PC-3 (cell line): ENCODE measurements at regions not wholly inside any gene's neighbourhood (a gene's known extent, or its start where the extent isn't known, plus 50 kb on each side); places are given as distances from the start of the nearest gene placed in this dataset.
A peak's percentile ranks its signal among the peaks of the same experiment; 100 is the strongest.

Source experiments
- ATAC-seq: fragments of 200-7000 bp; cut with Tn5 transposase; 2 replicates; pipeline ENCODE4 v1.9.1; 2020; ENCODE audit warnings: mild to moderate bottlenecking, moderate library complexity
- BruUV-seq: library from RNA; stranded (reverse); fragments of 400-500 nt; replicated peaks from 2 replicates; lab custom pipeline; 2021; lab: Mats Ljungman, UMichigan
- CTCF ChIA-PET: fragments of 300-600 bp; sonication (Branson Sonifier 250); formaldehyde crosslinking; loops from one replicate; lab custom pipeline; 2022; ENCODE audit warnings: antibody characterized with exemption; lab: Charles Lee
- POLR2A ChIA-PET: fragments of 300-600 bp; sonication (Branson Sonifier 250); formaldehyde crosslinking; loops from one replicate; lab custom pipeline; 2022; ENCODE audit warnings: antibody characterized with exemption; ENCODE audit not compliant: unreplicated experiment; lab: Charles Lee
- DNase-seq: peaks from one replicate; pipeline ENCODE4 v3.0.0-alpha.2; 2015
- H2AFZ ChIP-seq: fragments of 300-600 bp; sonication (generic); 2 replicates; pipeline ENCODE4 v1.6.0; 2016; ENCODE audit warnings: antibody characterized with exemption, low read length
- H3F3A ChIP-seq: fragments of 300-600 bp; sonication (generic); one replicate; pipeline ENCODE4 v1.6.0; 2017; ENCODE audit warnings: antibody characterized with exemption, low read length, control low read depth, mild to moderate bottlenecking; ENCODE audit not compliant: unreplicated experiment
- H3K27ac ChIP-seq: fragments of 300-600 bp; sonication (generic); 2 replicates; pipeline ENCODE4 v1.5.1; 2016; ENCODE audit warnings: mild to moderate bottlenecking, low read length
- H3K27me3 ChIP-seq: fragments of 300-600 bp; sonication (generic); 2 replicates; pipeline ENCODE4 v1.6.1; 2016; ENCODE audit warnings: low read length, mixed read lengths
- H3K36me3 ChIP-seq: fragments of 300-600 bp; sonication (generic); 2 replicates; pipeline ENCODE4 v1.6.1; 2016; ENCODE audit warnings: low read depth, mixed run types, low read length, mixed read lengths
- H3K4me1 ChIP-seq: fragments of 300-600 bp; sonication (generic); 2 replicates; pipeline ENCODE4 v1.5.1; 2016; ENCODE audit warnings: low read length; ENCODE audit not compliant: insufficient read depth
- H3K4me2 ChIP-seq: fragments of 300-600 bp; sonication (generic); 2 replicates; pipeline ENCODE4 v1.6.0; 2016; ENCODE audit warnings: low read length
- H3K4me3 ChIP-seq: fragments of 300-600 bp; sonication (generic); 2 replicates; pipeline ENCODE4 v1.5.1; 2016; ENCODE audit warnings: mild to moderate bottlenecking, low read length, mixed read lengths
- H3K79me2 ChIP-seq: fragments of 300-600 bp; sonication (generic); 2 replicates; pipeline ENCODE4 v1.6.1; 2017; ENCODE audit warnings: low read length, mixed read lengths
- H3K9ac ChIP-seq: fragments of 300-600 bp; sonication (generic); 2 replicates; pipeline ENCODE4 v1.6.0; 2016; ENCODE audit warnings: mild to moderate bottlenecking, low read length
- H3K9me2 ChIP-seq: fragments of 300-600 bp; sonication (generic); replicated peaks from 2 replicates; pipeline ENCODE4 v1.6.1; 2016; ENCODE audit warnings: mixed run types, low read length, mixed read lengths
- H3K9me3 ChIP-seq: fragments of 300-600 bp; sonication (generic); 2 replicates; pipeline ENCODE4 v1.6.1; 2016; ENCODE audit warnings: low read length, mixed read lengths
- H4K20me1 ChIP-seq: fragments of 300-600 bp; sonication (generic); 2 replicates; pipeline ENCODE4 v1.6.1; 2016; ENCODE audit warnings: low read length, mixed read lengths
- CTCF ChIP-seq: fragments of 300-600 bp; sonication (generic); conservative IDR thresholded peaks from 2 replicates; pipeline ENCODE4 v1.5.1; 2017; ENCODE audit warnings: antibody characterized with exemption, low read depth, mild to moderate bottlenecking, low read length
- EZH2 ChIP-seq: fragments of 300-600 bp; sonication (generic); IDR thresholded peaks from one replicate; pipeline ENCODE4 v1.6.1; 2017; ENCODE audit warnings: antibody characterized with exemption, mild to moderate bottlenecking, low read length; ENCODE audit not compliant: unreplicated experiment
- EZH2phosphoT487 ChIP-seq: fragments of 300-600 bp; sonication (generic); IDR thresholded peaks from 2 replicates; pipeline ENCODE4 v1.6.1; 2018; ENCODE audit warnings: mild to moderate bottlenecking, antibody characterized with exemption, low read length, borderline replicate concordance
- intact Hi-C: fragments of 100-400 bp; cut with micrococcal nuclease; formaldehyde crosslinking; loops from 2 replicates; pipeline ENCODE4 v1.9.0; 2023

- POLR2A ChIA-PET = no interaction called here
- no peaks in the 10 kb centered on the region for H3K27me3 ChIP-seq
- no peak for DNase-seq
- H3K9ac ChIP-seq = no peak overlapping the region
- intact Hi-C loops = loop anchor here (10.0 kb wide), 1 partner anchor 197 kb away; no protein-coding TSS in a partner anchor
- H3K9me2 ChIP-seq = no peaks in the 10 kb centered on the region
- no peaks in the 10 kb centered on the region for H3F3A ChIP-seq
- CTCF ChIA-PET = no interaction called here
- peaks cover 25% of the 10 kb centered on the region for H3K4me1 ChIP-seq
- H3K79me2 ChIP-seq = no peaks in the 10 kb centered on the region
- H3K4me2 ChIP-seq = 0 out of 2 replicates have a peak overlapping the region, but pooled peaks have one; percentile 14
- no TSS peak for BruUV-seq
- no peak overlapping the region for H3K27ac ChIP-seq
- H3K36me3 ChIP-seq = no peaks in the 10 kb centered on the region
- peak overlapping the region; percentile 53 for H2AFZ ChIP-seq
- no peak overlapping the region for H3K4me3 ChIP-seq
- no peak for TF ChIP-seq EZH2phosphoT487
- ATAC-seq = peak; percentile 51
- H4K20me1 ChIP-seq = no peaks in the 10 kb centered on the region
- H3K9me3 ChIP-seq = no peaks in the 10 kb centered on the region
These were observed 393.6 kb downstream of the PDGFC start for GRCh38 chr4:156578005-156578404.

- Histone ChIP-seq H3K4me2 (no peak overlapping the region), H3F3A (no peaks in the 10 kb centered on the region), H3K4me3 (no peak overlapping the region), H3K79me2 (no peaks in the 10 kb centered on the region), H4K20me1 (no peaks in the 10 kb centered on the region), H3K27ac (no peak overlapping the region), H3K27me3 (no peaks in the 10 kb centered on the region), H3K9ac (no peak overlapping the region), H3K36me3 (no peaks in the 10 kb centered on the region), H3K4me1 (peaks cover 21% of the 10 kb centered on the region), H3K9me3 (no peaks in the 10 kb centered on the region), H2AFZ (no peak overlapping the region), H3K9me2 (no peaks in the 10 kb centered on the region)
- ATAC-seq (no peak), DNase-seq (no peak)
- ChIA-PET CTCF (no interaction called here), POLR2A (no interaction called here)
- intact Hi-C loops = loop anchor here (10.0 kb wide), 1 partner anchor 198 kb away; no protein-coding TSS in a partner anchor
- TF ChIP-seq CTCF = no peak
- TF ChIP-seq EZH2phosphoT487 = no peak
- TF ChIP-seq EZH2 = no peak
- no TSS peak for BruUV-seq
These were observed 394.7 kb downstream of the PDGFC start for GRCh38 chr4:156576946-156577345.

- peak overlapping the region; percentile 26; the same call in 1 of the 2 replicates for H2AFZ ChIP-seq
- no peaks in the 10 kb centered on the region for H3K36me3 ChIP-seq
- POLR2A ChIA-PET = no interaction called here
- TF ChIP-seq EZH2phosphoT487 (no peak), CTCF (no peak), EZH2 (no peak)
- intact Hi-C loops = loop anchor here (10.0 kb wide), 1 partner anchor 199 kb away; no protein-coding TSS in a partner anchor
- H3K9me2 ChIP-seq = no peaks in the 10 kb centered on the region
- ATAC-seq = no peak
- peak; percentile 32 for DNase-seq
- no peaks in the 10 kb centered on the region for H4K20me1 ChIP-seq
- BruUV-seq = no TSS peak
- no peaks in the 10 kb centered on the region for H3F3A ChIP-seq
- no peak overlapping the region for H3K27ac ChIP-seq
- CTCF ChIA-PET = no interaction called here
- no peaks in the 10 kb centered on the region for H3K9me3 ChIP-seq
- H3K27me3 ChIP-seq = no peaks in the 10 kb centered on the region
- no peak overlapping the region for H3K4me2 ChIP-seq
- H3K4me1 ChIP-seq = peaks cover 15% of the 10 kb centered on the region
- no peaks in the 10 kb centered on the region for H3K79me2 ChIP-seq
- no peak overlapping the region for H3K9ac ChIP-seq
- H3K4me3 ChIP-seq = no peak overlapping the region
These were observed 396.0 kb downstream of the PDGFC start for GRCh38 chr4:156575430-156576073.
